Gastrocnemius medialis (tissue), 4 donors: ENCODE measurements at regions not wholly inside any gene's neighbourhood (a gene's known extent, or its start where the extent isn't known, plus 50 kb on each side); places are given as distances from the start of the nearest gene placed in this dataset.

Experiments
- ATAC-seq, 2 donors: fragments of 150-250 bp; one replicate each; pipeline ENCODE4 v1.9.1; 2016
- DNase-seq, 2 donors: peaks; one replicate each; pipeline ENCODE4 v3.0.0-alpha.2; 2019
- H3K27ac ChIP-seq, 4 donors: fragments of 200-600 bp; sonication (generic); 1 replicate in 1 of 4; 2 replicates in 3 of 4; pipeline ENCODE4 v1.5.1; 2016 to 2018; ENCODE audit warnings: mild to moderate bottlenecking in 2 of 4, moderate library complexity in 1 of 4
- H3K27me3 ChIP-seq, 3 donors: fragments of 200-600 bp; sonication (generic) in 2 of 3; 1 replicate in 1 of 3; 2 replicates in 2 of 3; pipeline versions ENCODE4 v1.5.1 to v1.6.0; 2016 to 2019; ENCODE audit warnings: mild to moderate bottlenecking in 1 of 3, moderate library complexity in 1 of 3
- H3K36me3 ChIP-seq, 2 donors: fragments of 200-600 bp; sonication (generic) in 1 of 2; one replicate each; pipeline ENCODE4 v1.5.1; 2017 to 2018
- H3K4me1 ChIP-seq, 2 donors: fragments of 200-600 bp; sonication (generic) in 1 of 2; one replicate each; pipeline ENCODE4 v1.5.1; 2016 to 2017; ENCODE audit warnings: mild to moderate bottlenecking in 2 of 2
- H3K4me3 ChIP-seq, 4 donors: fragments of 200-600 bp; sonication (generic) in 3 of 4; 1 replicate in 1 of 4; 2 replicates in 3 of 4; pipeline ENCODE4 v1.5.1; 2016 to 2019; ENCODE audit warnings: mild to moderate bottlenecking in 2 of 4
- H3K9me3 ChIP-seq, 3 donors: fragments of 200-600 bp; sonication (generic) in 2 of 3; 1 replicate in 1 of 3; 2 replicates in 2 of 3; pipeline ENCODE4 v1.5.1; 2016 to 2019
- POLR2A ChIP-seq, 2 donors: fragments of 450-650 bp; IDR thresholded peaks; one replicate each; pipeline ENCODE4 v1.6.1; 2017; ENCODE audit warnings: antibody characterized with exemption in 2 of 2, mild to moderate bottlenecking in 2 of 2, moderate library complexity in 2 of 2
- in situ Hi-C, 4 donors: fragments of 200-750 bp; cut with MboI; loops; one replicate each; pipeline versions ENCODE4 v1.15.0 to v1.8.0; 2017; ENCODE audit warnings: low sequenced_read_pairs in 4 of 4
- intact Hi-C: fragments of 100-400 bp; cut with DNase I; formaldehyde crosslinking; loops from one replicate; pipeline ENCODE4 v1.15.1; 2023; ENCODE audit warnings: low total_unique reads
- TF ChIP-seq, protein P1 (sequence below), 5 experiments: fragments of 450-650 bp in 3 of 5; fragments of 200-600 bp in 2 of 5; sonication (generic) in 2 of 5; IDR thresholded peaks in 4 of 5; conservative IDR thresholded peaks in 1 of 5; 1 replicate in 4 of 5; 2 replicates in 1 of 5; pipeline ENCODE4 v1.5.1; 2016 to 2019; ENCODE audit warnings: antibody characterized with exemption in 5 of 5, mild to moderate bottlenecking in 3 of 5, moderate library complexity in 3 of 5

- Histone ChIP-seq H3K4me1 (no peaks in the 10 kb centered on the region), H3K4me3 (no peak overlapping the region), H3K27ac (no peak overlapping the region), H3K9me3 (no peaks in the 10 kb centered on the region), H3K36me3 (no peaks in the 10 kb centered on the region), H3K27me3 (no peaks in the 10 kb centered on the region)
- TF ChIP-seq, protein P1, sequence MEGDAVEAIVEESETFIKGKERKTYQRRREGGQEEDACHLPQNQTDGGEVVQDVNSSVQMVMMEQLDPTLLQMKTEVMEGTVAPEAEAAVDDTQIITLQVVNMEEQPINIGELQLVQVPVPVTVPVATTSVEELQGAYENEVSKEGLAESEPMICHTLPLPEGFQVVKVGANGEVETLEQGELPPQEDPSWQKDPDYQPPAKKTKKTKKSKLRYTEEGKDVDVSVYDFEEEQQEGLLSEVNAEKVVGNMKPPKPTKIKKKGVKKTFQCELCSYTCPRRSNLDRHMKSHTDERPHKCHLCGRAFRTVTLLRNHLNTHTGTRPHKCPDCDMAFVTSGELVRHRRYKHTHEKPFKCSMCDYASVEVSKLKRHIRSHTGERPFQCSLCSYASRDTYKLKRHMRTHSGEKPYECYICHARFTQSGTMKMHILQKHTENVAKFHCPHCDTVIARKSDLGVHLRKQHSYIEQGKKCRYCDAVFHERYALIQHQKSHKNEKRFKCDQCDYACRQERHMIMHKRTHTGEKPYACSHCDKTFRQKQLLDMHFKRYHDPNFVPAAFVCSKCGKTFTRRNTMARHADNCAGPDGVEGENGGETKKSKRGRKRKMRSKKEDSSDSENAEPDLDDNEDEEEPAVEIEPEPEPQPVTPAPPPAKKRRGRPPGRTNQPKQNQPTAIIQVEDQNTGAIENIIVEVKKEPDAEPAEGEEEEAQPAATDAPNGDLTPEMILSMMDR (IDR thresholded peaks at IDR 0.05 in 4 of 5, conservative IDR thresholded peaks at IDR 0.05 in 1 of 5) = no peak
- TF ChIP-seq POLR2A (IDR thresholded peaks at IDR 0.05) = no peak
- intact Hi-C loops (no loop called here), in situ Hi-C loops (no loop called here)
- DNase-seq (no peak), ATAC-seq (no peak)
Measured at GRCh38 chr1:78277253-78277652, 213.5 kb upstream of the PTGFR start.

DNA sequence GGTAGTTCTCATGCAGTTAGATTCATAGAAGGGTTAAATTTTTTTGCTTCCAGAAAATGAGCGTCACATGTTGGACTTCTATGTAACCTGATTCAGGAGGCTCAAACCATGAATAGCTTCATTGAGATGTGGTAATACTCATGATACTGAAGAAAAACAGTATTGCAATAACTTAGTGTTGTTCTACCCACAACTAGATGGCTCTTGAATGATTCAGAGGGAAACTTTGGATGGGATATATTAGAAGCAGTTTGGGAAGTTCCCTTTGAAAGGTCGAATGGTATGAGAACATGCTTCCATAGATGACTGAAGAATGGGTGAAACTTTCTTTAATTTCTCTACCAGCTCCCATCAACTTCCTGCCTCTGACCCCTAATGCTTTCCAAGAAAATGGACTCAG is 211.7 kb upstream of the PTGFR start:
- no peaks in the 10 kb centered on the region for H3K9me3 ChIP-seq
- no peak overlapping the region for H3K4me3 ChIP-seq
- DNase-seq (no peak), ATAC-seq (peak in 1 of 2 donors; percentile 74)
- intact Hi-C loops = no loop called here
- no peaks in the 10 kb centered on the region for H3K36me3 ChIP-seq
- TF ChIP-seq POLR2A (IDR thresholded peaks at IDR 0.05) = no peak
- TF ChIP-seq, protein P1 (IDR thresholded peaks at IDR 0.05 in 4 of 5, conservative IDR thresholded peaks at IDR 0.05 in 1 of 5) = no peak
- H3K27me3 ChIP-seq = no peaks in the 10 kb centered on the region
- no peaks in the 10 kb centered on the region for H3K4me1 ChIP-seq
- peak overlapping the region in 1 of 4 donors; percentile 28 for H3K27ac ChIP-seq
- in situ Hi-C loops = no loop called here

GRCh38 chr1:78280626-78281025 is 210.1 kb upstream of the PTGFR start:
- H3K9me3 ChIP-seq = no peaks in the 10 kb centered on the region
- ATAC-seq (no peak), DNase-seq (no peak)
- H3K27ac ChIP-seq = no peak overlapping the region
- H3K27me3 ChIP-seq = no peaks in the 10 kb centered on the region
- H3K36me3 ChIP-seq = no peaks in the 10 kb centered on the region
- in situ Hi-C loops = no loop called here
- TF ChIP-seq, protein P1 (IDR thresholded peaks at IDR 0.05 in 4 of 5, conservative IDR thresholded peaks at IDR 0.05 in 1 of 5) = no peak
- no peak for TF ChIP-seq POLR2A (IDR thresholded peaks at IDR 0.05)
- intact Hi-C loops = no loop called here
- H3K4me3 ChIP-seq = no peak overlapping the region
- no peaks in the 10 kb centered on the region for H3K4me1 ChIP-seq

DNA sequence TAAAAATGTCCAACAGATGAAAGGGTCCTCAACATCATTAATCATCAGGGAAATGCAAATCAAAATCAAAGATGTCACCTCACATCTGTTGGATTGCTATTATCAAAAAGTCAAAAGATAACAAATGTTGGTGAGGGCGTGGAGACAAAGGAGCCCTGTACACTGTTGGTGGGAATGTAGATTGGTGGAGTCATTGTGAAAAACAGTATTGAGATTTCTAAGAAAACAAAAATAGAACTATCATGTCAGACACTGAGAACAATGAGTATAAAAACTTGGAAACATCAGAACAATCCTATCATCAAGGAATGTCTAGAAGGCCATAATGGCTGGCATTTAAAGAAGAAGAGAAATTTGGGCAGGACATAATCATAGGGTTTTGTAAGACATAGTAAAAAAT is 209.2 kb upstream of the PTGFR start:
- TF ChIP-seq, protein P1 (IDR thresholded peaks at IDR 0.05 in 4 of 5, conservative IDR thresholded peaks at IDR 0.05 in 1 of 5) = no peak
- TF ChIP-seq POLR2A (IDR thresholded peaks at IDR 0.05) = no peak
- no peaks in the 10 kb centered on the region for H3K4me1 ChIP-seq
- no peak overlapping the region for H3K4me3 ChIP-seq
- no peaks in the 10 kb centered on the region for H3K27me3 ChIP-seq
- DNase-seq = no peak
- H3K27ac ChIP-seq = no peak overlapping the region
- no peaks in the 10 kb centered on the region for H3K9me3 ChIP-seq
- intact Hi-C loops = no loop called here
- no peak for ATAC-seq
- H3K36me3 ChIP-seq = no peaks in the 10 kb centered on the region
- in situ Hi-C loops = no loop called here

- H3K27me3 ChIP-seq = no peaks in the 10 kb centered on the region
- no peak overlapping the region for H3K4me3 ChIP-seq
Measured at GRCh38 chr1:78283691-78284090, 207.1 kb upstream of the PTGFR start.

More at GRCh38 chr1:78283691-78284090, 207.1 kb upstream of the PTGFR start:
- DNase-seq = no peak
- Histone ChIP-seq H3K27ac (no peak overlapping the region), H3K36me3 (no peaks in the 10 kb centered on the region), H3K9me3 (no peaks in the 10 kb centered on the region), H3K4me1 (no peaks in the 10 kb centered on the region)
- TF ChIP-seq, protein P1 (IDR thresholded peaks at IDR 0.05 in 4 of 5, conservative IDR thresholded peaks at IDR 0.05 in 1 of 5) = no peak
- TF ChIP-seq POLR2A (IDR thresholded peaks at IDR 0.05) = no peak
- ATAC-seq = no peak
- in situ Hi-C loops (no loop called here), intact Hi-C loops (no loop called here)
